ENCODE measurements at regions not wholly inside any gene's neighbourhood (a gene's known extent, or its start where the extent isn't known, plus 50 kb on each side); places are given as distances from the start of the nearest gene placed in this dataset.

DNA sequence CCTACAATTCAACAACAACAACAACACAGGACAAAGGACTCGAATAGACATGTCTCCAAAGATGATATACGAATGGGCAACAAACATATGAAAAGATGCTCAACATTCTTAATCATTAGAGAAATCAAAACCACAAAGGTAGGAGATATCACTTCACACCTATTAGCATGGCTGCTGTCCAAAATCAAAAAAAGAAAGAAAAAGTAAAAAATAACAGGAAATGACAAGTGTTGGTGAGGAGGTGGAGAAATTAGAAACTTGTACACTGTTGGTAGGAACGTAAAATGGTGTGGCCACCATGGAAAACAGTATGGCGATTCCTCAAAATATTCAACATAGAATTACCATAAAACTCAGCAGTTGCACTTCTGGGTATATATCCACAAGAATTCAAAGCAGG lies 312.3 kb upstream of the STT3B start:
- TF ChIP-seq, protein P1, sequence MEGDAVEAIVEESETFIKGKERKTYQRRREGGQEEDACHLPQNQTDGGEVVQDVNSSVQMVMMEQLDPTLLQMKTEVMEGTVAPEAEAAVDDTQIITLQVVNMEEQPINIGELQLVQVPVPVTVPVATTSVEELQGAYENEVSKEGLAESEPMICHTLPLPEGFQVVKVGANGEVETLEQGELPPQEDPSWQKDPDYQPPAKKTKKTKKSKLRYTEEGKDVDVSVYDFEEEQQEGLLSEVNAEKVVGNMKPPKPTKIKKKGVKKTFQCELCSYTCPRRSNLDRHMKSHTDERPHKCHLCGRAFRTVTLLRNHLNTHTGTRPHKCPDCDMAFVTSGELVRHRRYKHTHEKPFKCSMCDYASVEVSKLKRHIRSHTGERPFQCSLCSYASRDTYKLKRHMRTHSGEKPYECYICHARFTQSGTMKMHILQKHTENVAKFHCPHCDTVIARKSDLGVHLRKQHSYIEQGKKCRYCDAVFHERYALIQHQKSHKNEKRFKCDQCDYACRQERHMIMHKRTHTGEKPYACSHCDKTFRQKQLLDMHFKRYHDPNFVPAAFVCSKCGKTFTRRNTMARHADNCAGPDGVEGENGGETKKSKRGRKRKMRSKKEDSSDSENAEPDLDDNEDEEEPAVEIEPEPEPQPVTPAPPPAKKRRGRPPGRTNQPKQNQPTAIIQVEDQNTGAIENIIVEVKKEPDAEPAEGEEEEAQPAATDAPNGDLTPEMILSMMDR (optimal IDR thresholded peaks at IDR 0.05 in 1 of 3, IDR thresholded peaks at IDR 0.05 in 1 of 3, conservative IDR thresholded peaks at IDR 0.05 in 1 of 3; ENCODE audit: extremely low read depth in 1 of 3, insufficient read depth in 2 of 3, low read length in 3 of 3), result no peak
- no peak for TF ChIP-seq EZH2 (IDR thresholded peaks at IDR 0.05; ENCODE audit: low read length)

Data from keratinocyte (primary cell).